H9 (cell line): ENCODE measurements at regions not wholly inside any gene's neighbourhood (a gene's known extent, or its start where the extent isn't known, plus 50 kb on each side); places are given as distances from the start of the nearest gene placed in this dataset.
"Not testable (repeated sequence)": the region's sequence is repeated elsewhere in the genome, so short reads cannot be mapped to it uniquely, and the experiment has no call there.

Experiments
- DNase-seq: peaks from one replicate; pipeline ENCODE4 v3.0.0-alpha.2; 2017
- H2AFZ ChIP-seq: one replicate; pipeline ENCODE4 v1.6.1; 2013; ENCODE audit warnings: mild to moderate bottlenecking, low read length, control low read depth, moderate library complexity
- H2AK5ac ChIP-seq: 2 replicates; pipeline ENCODE4 v1.6.1; 2013; ENCODE audit warnings: low read length, control low read depth, mixed read lengths; ENCODE audit not compliant: insufficient read length
- H2BK120ac ChIP-seq: one replicate; pipeline ENCODE4 v1.6.1; 2013; ENCODE audit warnings: low read depth, mild to moderate bottlenecking, low read length, control low read depth, inconsistent platforms; ENCODE audit not compliant: poor library complexity, severe bottlenecking
- H2BK12ac ChIP-seq: 2 replicates; pipeline ENCODE4 v1.6.1; 2013; ENCODE audit warnings: low read length, control low read depth, mixed read lengths, low read depth; ENCODE audit not compliant: insufficient read length
- H2BK15ac ChIP-seq: 2 replicates; pipeline ENCODE4 v1.6.1; 2013; ENCODE audit warnings: low read depth, low read length, control low read depth
- H2BK20ac ChIP-seq: one replicate; pipeline ENCODE4 v1.6.1; 2013; ENCODE audit warnings: low read depth, mild to moderate bottlenecking, low read length, control low read depth, inconsistent platforms; ENCODE audit not compliant: poor library complexity, severe bottlenecking
- H2BK5ac ChIP-seq: 2 replicates; pipeline ENCODE4 v1.6.1; 2013; ENCODE audit warnings: low read length, control low read depth, mixed read lengths; ENCODE audit not compliant: insufficient read length
- H3K14ac ChIP-seq: 2 replicates; pipeline ENCODE4 v1.6.1; 2013; ENCODE audit warnings: low read length, control low read depth; ENCODE audit not compliant: insufficient read depth
- H3K18ac ChIP-seq: 2 replicates; pipeline ENCODE4 v1.6.1; 2013; ENCODE audit warnings: low read depth, mild to moderate bottlenecking, mixed read lengths, low read length, control low read depth; ENCODE audit not compliant: insufficient read length
- H3K23ac ChIP-seq: 2 replicates; pipeline ENCODE4 v1.6.1; 2013; ENCODE audit warnings: low read length, control low read depth, mixed read lengths, low read depth; ENCODE audit not compliant: insufficient read length
- H3K23me2 ChIP-seq: 2 replicates; pipeline ENCODE4 v1.6.1; 2013; ENCODE audit warnings: low read depth, mild to moderate bottlenecking, mixed read lengths, low read length, control low read depth; ENCODE audit not compliant: insufficient read length, poor library complexity, severe bottlenecking
- H3K27ac ChIP-seq: 2 replicates; pipeline ENCODE4 v1.5.1; 2013; ENCODE audit warnings: low read length, control low read depth, mixed read lengths, low read depth; ENCODE audit not compliant: insufficient read length
- H3K27me3 ChIP-seq: 2 replicates; pipeline ENCODE4 v1.6.1; 2013; ENCODE audit warnings: low read length, control low read depth, inconsistent platforms; ENCODE audit not compliant: insufficient read depth
- H3K4ac ChIP-seq: 2 replicates; pipeline ENCODE4 v1.6.1; 2013; ENCODE audit warnings: low read depth, mild to moderate bottlenecking, control low read depth, inconsistent platforms, low read length, moderate library complexity
- H3K4me1 ChIP-seq: 2 replicates; pipeline ENCODE4 v1.6.1; 2013; ENCODE audit warnings: low read length, control low read depth, inconsistent platforms; ENCODE audit not compliant: insufficient read depth
- H3K4me2 ChIP-seq: 2 replicates; pipeline ENCODE4 v1.6.1; 2013; ENCODE audit warnings: low read length, control low read depth, mixed read lengths; ENCODE audit not compliant: insufficient read length, insufficient read depth
- H3K56ac ChIP-seq: 2 replicates; pipeline ENCODE4 v1.6.1; 2013; ENCODE audit warnings: low read depth, mild to moderate bottlenecking, mixed read lengths, low read length, control low read depth; ENCODE audit not compliant: insufficient read length
- H3K79me1 ChIP-seq: 2 replicates; pipeline ENCODE4 v1.6.1; 2013; ENCODE audit warnings: low read depth, mild to moderate bottlenecking, moderate library complexity, low read length, control low read depth, inconsistent platforms; ENCODE audit not compliant: insufficient read depth, poor library complexity, severe bottlenecking
- H3K79me2 ChIP-seq: 2 replicates; pipeline ENCODE4 v1.6.1; 2013; ENCODE audit warnings: low read length, control low read depth, inconsistent platforms; ENCODE audit not compliant: insufficient read depth
- H3K9ac ChIP-seq: 2 replicates; pipeline ENCODE4 v1.6.1; 2013; ENCODE audit warnings: low read length, control low read depth, mixed read lengths; ENCODE audit not compliant: insufficient read length; ENCODE audit errors: extremely low read depth
- H3K9me3 ChIP-seq: one replicate; pipeline ENCODE4 v1.6.1; 2013; ENCODE audit warnings: low read depth, low read length, inconsistent platforms; ENCODE audit not compliant: control insufficient read depth
- H3T11ph ChIP-seq: one replicate; pipeline ENCODE4 v1.6.1; 2013; ENCODE audit warnings: mild to moderate bottlenecking, low read length, control low read depth, inconsistent platforms
- H4K20me1 ChIP-seq: one replicate; pipeline ENCODE4 v1.6.1; 2013; ENCODE audit not compliant: control insufficient read depth, insufficient read length, insufficient read depth
- H4K5ac ChIP-seq: 2 replicates; pipeline ENCODE4 v1.6.1; 2013; ENCODE audit warnings: low read depth, mild to moderate bottlenecking, mixed read lengths, low read length, control low read depth; ENCODE audit not compliant: insufficient read length
- H4K8ac ChIP-seq: replicated peaks from 2 replicates; pipeline ENCODE4 v1.6.1; 2013; ENCODE audit warnings: low read length, control low read depth, mixed read lengths, low read depth; ENCODE audit not compliant: insufficient read length
- H4K91ac ChIP-seq: 2 replicates; pipeline ENCODE4 v1.6.1; 2013; ENCODE audit warnings: low read depth, mild to moderate bottlenecking, moderate library complexity, mixed read lengths, low read length, control low read depth; ENCODE audit not compliant: insufficient read length
- H3K27ac Mint-ChIP-seq, 3 experiments: 2 replicates in 2 of 3; 3 replicates in 1 of 3; pipeline ENCODE4 v1.8.0; 2020 to 2021; ENCODE audit warnings: mixed read lengths in 3 of 3, mild to moderate bottlenecking in 1 of 3, moderate library complexity in 1 of 3
- H3K27me3 Mint-ChIP-seq: 2 replicates; pipeline ENCODE4 v1.8.0; 2021; ENCODE audit warnings: low read depth, mild to moderate bottlenecking, moderate library complexity, mixed read lengths
- H3K36me3 Mint-ChIP-seq, 3 experiments: 2 replicates in 2 of 3; 3 replicates in 1 of 3; pipeline ENCODE4 v1.8.0; 2020 to 2021; ENCODE audit warnings: low read depth in 3 of 3, mixed read lengths in 3 of 3; ENCODE audit not compliant: insufficient read depth in 1 of 3
- H3K4me1 Mint-ChIP-seq, 2 experiments: 2 replicates each; pipeline ENCODE4 v1.8.0; 2020; ENCODE audit warnings: mixed read lengths in 2 of 2
- H3K4me3 Mint-ChIP-seq, 2 experiments: 2 replicates in 1 of 2; 3 replicates in 1 of 2; pipeline ENCODE4 v1.8.0; 2020 to 2021; ENCODE audit warnings: mild to moderate bottlenecking in 2 of 2, mixed read lengths in 2 of 2, moderate library complexity in 1 of 2
- H3K9me3 Mint-ChIP-seq, 2 experiments: 2 replicates in 1 of 2; 3 replicates in 1 of 2; pipeline ENCODE4 v1.8.0; 2020; ENCODE audit warnings: mild to moderate bottlenecking in 2 of 2, mixed read lengths in 2 of 2, moderate library complexity in 1 of 2
- WGBS: extraction: QIAGEN DNeasy Blood & Tissue Kit; methylation state at CpG from one replicate; pipeline ENCODE4 v1.1.7; 2013; ENCODE audit warnings: missing lambda C conversion rate, low lambda C conversion rate, mixed read lengths; ENCODE audit not compliant: insufficient read length; ENCODE audit errors: extremely low coverage; 5-methylcytosine and 5-hydroxymethylcytosine counted together
- TF ChIP-seq, protein P1 (sequence below): fragments of 200-600 bp; sonication (generic); conservative IDR thresholded peaks from 3 replicates; pipeline ENCODE4 v1.8.0; 2021; ENCODE audit warnings: antibody characterized with exemption, mild to moderate bottlenecking

DNA sequence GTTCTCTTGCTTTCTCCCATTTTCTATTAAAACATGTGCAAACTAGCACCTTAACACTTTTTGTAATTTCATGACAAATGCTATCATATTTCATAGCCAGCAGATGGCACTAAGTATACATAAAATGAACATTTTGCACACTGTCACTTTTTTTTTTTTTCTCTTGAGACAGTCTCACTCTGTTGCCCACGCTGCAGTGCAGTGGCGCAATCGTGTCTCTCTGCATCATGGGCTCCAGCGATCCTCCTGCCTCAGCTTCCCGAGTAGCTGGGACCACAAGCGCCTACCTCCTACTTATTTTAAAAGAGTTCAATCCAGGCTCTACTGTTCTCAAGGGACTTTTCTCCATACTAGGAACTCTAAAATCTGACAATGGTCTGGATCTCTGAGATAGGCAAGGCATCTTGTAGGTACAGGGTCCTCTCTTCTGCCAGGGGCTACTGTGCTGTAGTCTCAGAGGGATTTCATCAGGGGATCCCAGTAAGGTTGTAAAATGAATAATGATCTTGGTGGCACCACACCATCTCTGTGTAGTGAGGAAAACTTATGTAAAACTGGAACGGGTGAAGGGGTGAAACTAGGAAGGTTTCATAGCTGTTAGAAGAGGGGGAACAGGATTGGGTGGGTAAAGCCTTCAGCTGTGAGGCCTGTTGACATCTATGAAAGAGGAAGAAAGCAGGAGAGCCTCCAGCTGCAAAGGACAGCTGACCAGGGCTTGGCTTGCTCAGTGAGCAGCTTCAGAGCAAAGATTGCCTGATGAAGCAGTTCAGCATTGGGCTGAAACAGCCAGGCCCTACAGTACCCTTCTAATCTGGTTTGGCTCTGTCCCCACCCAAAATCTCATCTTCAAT is 196.9 kb downstream of the AVL9 start:
- H3T11ph ChIP-seq, H3K27me3 ChIP-seq, H2BK20ac ChIP-seq, DNase-seq, H3K23me2 ChIP-seq, H3K27ac ChIP-seq, H3K79me1 ChIP-seq, H3K14ac ChIP-seq, H3K79me2 ChIP-seq, H3K4me3 Mint-ChIP-seq, H2AFZ ChIP-seq, H3K9me3 ChIP-seq, H4K5ac ChIP-seq, H3K27ac Mint-ChIP-seq, H4K91ac ChIP-seq, H3K4me2 ChIP-seq, H2AK5ac ChIP-seq, H2BK12ac ChIP-seq, H3K23ac ChIP-seq, H3K27me3 Mint-ChIP-seq, H4K8ac ChIP-seq, H2BK5ac ChIP-seq, H3K56ac ChIP-seq, H2BK15ac ChIP-seq, H3K4me1 ChIP-seq, H3K18ac ChIP-seq, H2BK120ac ChIP-seq, H4K20me1 ChIP-seq, H3K4ac ChIP-seq, H3K9ac ChIP-seq: not testable (repeated sequence)
- Mint-ChIP-seq H3K9me3 (peaks cover 23 to 29% of the 10 kb centered on the region in 2 experiments; a peak in 4 of 5 replicates), H3K4me1 (peaks cover 11 to 16% of the 10 kb centered on the region in 2 experiments; a peak in 3 of 4 replicates), H3K36me3 (peaks cover 9 to 28% (median 23%) of the 10 kb centered on the region in 3 experiments)
- no CpG with 5 or more reads among the region's 7 CpGs for WGBS
- TF ChIP-seq, protein P1, sequence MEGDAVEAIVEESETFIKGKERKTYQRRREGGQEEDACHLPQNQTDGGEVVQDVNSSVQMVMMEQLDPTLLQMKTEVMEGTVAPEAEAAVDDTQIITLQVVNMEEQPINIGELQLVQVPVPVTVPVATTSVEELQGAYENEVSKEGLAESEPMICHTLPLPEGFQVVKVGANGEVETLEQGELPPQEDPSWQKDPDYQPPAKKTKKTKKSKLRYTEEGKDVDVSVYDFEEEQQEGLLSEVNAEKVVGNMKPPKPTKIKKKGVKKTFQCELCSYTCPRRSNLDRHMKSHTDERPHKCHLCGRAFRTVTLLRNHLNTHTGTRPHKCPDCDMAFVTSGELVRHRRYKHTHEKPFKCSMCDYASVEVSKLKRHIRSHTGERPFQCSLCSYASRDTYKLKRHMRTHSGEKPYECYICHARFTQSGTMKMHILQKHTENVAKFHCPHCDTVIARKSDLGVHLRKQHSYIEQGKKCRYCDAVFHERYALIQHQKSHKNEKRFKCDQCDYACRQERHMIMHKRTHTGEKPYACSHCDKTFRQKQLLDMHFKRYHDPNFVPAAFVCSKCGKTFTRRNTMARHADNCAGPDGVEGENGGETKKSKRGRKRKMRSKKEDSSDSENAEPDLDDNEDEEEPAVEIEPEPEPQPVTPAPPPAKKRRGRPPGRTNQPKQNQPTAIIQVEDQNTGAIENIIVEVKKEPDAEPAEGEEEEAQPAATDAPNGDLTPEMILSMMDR: peak; percentile 32; the same call in 2 of the 3 replicates

DNA sequence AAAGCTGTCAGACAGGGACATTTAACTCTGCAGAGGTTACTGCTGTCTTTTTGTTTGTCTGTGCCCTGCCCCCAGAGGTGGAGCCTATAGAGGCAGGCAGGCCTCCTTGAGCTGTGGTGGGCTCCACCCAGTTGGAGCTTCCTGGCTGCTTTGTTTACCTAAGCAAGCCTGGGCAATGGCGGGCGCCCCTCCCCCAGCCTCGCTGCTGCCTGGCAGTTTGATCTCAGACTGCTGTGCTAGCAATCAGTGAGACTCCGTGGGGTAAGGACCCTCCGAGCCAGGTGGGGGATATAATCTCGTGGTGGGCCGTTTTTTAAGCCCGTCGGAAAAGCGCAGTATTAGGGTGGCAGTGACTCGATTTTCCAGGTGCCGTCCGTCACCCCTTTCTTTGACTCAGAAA is 192.8 kb downstream of the AVL9 start:
- H3K79me1 ChIP-seq, H3K4me1 ChIP-seq, H3K27ac ChIP-seq, H4K20me1 ChIP-seq, H3K9ac ChIP-seq, H2BK12ac ChIP-seq, H2BK120ac ChIP-seq, H3K23ac ChIP-seq, H3K23me2 ChIP-seq, H3T11ph ChIP-seq, H3K56ac ChIP-seq, H3K18ac ChIP-seq, H4K91ac ChIP-seq, H2BK15ac ChIP-seq, H3K27me3 ChIP-seq, H3K27me3 Mint-ChIP-seq, H2BK5ac ChIP-seq, H4K5ac ChIP-seq, H2BK20ac ChIP-seq, H3K4me3 Mint-ChIP-seq, H3K4ac ChIP-seq, H4K8ac ChIP-seq, H2AFZ ChIP-seq, DNase-seq, H3K79me2 ChIP-seq, H2AK5ac ChIP-seq, H3K27ac Mint-ChIP-seq, H3K9me3 ChIP-seq, H3K4me2 ChIP-seq: not testable (repeated sequence)
- Mint-ChIP-seq H3K4me1 (peaks cover 11 to 16% of the 10 kb centered on the region in 2 experiments; a peak in 3 of 4 replicates), H3K36me3 (peaks cover 7 to 11% (median 8%) of the 10 kb centered on the region in 3 experiments), H3K9me3 (peaks cover 10 to 11% of the 10 kb centered on the region in 2 experiments; a peak in 4 of 5 replicates)
- peak overlapping the region; percentile 65; the same call in 1 of the 2 replicates for H3K14ac ChIP-seq
- no CpG with 5 or more reads among the region's 13 CpGs for WGBS
